B cell (primary cell): ENCODE measurements at regions not wholly inside any gene's neighbourhood (a gene's known extent, or its start where the extent isn't known, plus 50 kb on each side); places are given as distances from the start of the nearest gene placed in this dataset.

ENCODE experiments used
- ATAC-seq: fragments of 200-7000 bp; cut with Tn5 transposase; one replicate; pipeline ENCODE4 v1.10.0; 2021; ENCODE audit warnings: low read depth, mild to moderate bottlenecking, moderate number of reproducible peaks, moderate library complexity
- CTCF ChIA-PET: fragments of 350-600 bp; sonication (Branson Sonifier 250); formaldehyde crosslinking; loops from one replicate; lab custom pipeline; 2021; ENCODE audit warnings: antibody characterized with exemption, inconsistent platforms; lab: Charles Lee
- POLR2A ChIA-PET: fragments of 350-600 bp; sonication (Branson Sonifier 250); formaldehyde crosslinking; loops from one replicate; lab custom pipeline; 2021; ENCODE audit warnings: antibody characterized with exemption; lab: Charles Lee
- DNase-seq: peaks from one replicate; pipeline ENCODE4 v3.0.0; 2013
- H2AFZ ChIP-seq: 2 replicates; pipeline ENCODE4 v1.6.1; 2012; ENCODE audit warnings: mild to moderate bottlenecking, low read depth, low read length; ENCODE audit not compliant: insufficient read depth, poor library complexity, severe bottlenecking
- H3K27ac ChIP-seq, 2 donors: 1 replicate in 1 of 2; 2 replicates in 1 of 2; pipeline ENCODE4 v1.5.1; 2012 to 2013; ENCODE audit warnings: low read length in 2 of 2, mild to moderate bottlenecking in 2 of 2, moderate library complexity in 1 of 2
- H3K27me3 ChIP-seq, 4 experiments: fragments of 200-600 bp in 1 of 4; sonication (generic) in 1 of 4; replicated peaks in 1 of 4; 1 replicate in 2 of 4; 2 replicates in 2 of 4; pipeline versions ENCODE4 v1.6.1 to v1.7.0; 2013 to 2016; ENCODE audit warnings: low read length in 3 of 4, mild to moderate bottlenecking in 2 of 4, mixed read lengths in 1 of 4, moderate library complexity in 1 of 4; ENCODE audit not compliant: insufficient read depth in 4 of 4, control insufficient read depth in 3 of 4; ENCODE audit errors: control extremely low read depth in 1 of 4
- H3K36me3 ChIP-seq, 2 experiments: replicated peaks in 1 of 2; 1 replicate in 1 of 2; 2 replicates in 1 of 2; pipeline versions ENCODE4 v1.6.1 to v1.7.1; 2013; ENCODE audit warnings: low read length in 1 of 2; ENCODE audit not compliant: insufficient read depth in 2 of 2, control insufficient read depth in 1 of 2; ENCODE audit errors: control extremely low read depth in 1 of 2, extremely low read depth in 1 of 2
- H3K4me1 ChIP-seq, 2 donors: fragments of 200-600 bp in 1 of 2; sonication (generic) in 1 of 2; 1 replicate in 1 of 2; 2 replicates in 1 of 2; pipeline versions ENCODE4 v1.5.1 to v1.6.1; 2013 to 2017; ENCODE audit warnings: low read length in 2 of 2; ENCODE audit not compliant: control insufficient read depth in 2 of 2, insufficient read depth in 2 of 2
- H3K4me2 ChIP-seq: replicated peaks from 2 replicates; pipeline ENCODE3; 2012; ENCODE audit warnings: mild to moderate bottlenecking, low read depth, low read length; ENCODE audit not compliant: poor library complexity, severe bottlenecking
- H3K4me3 ChIP-seq, 5 experiments: fragments of 200-600 bp in 1 of 5; sonication (generic) in 1 of 5; 1 replicate in 3 of 5; 2 replicates in 2 of 5; pipeline versions ENCODE4 v1.5.1 to v1.7.0; 2011 to 2016; ENCODE audit warnings: low read length in 4 of 5, mild to moderate bottlenecking in 4 of 5, low read depth in 2 of 5, control low read depth in 1 of 5, moderate library complexity in 1 of 5; ENCODE audit not compliant: insufficient read depth in 1 of 5; ENCODE audit errors: control extremely low read depth in 1 of 5, extremely low read depth in 1 of 5
- H3K79me2 ChIP-seq: fragments of 200-600 bp; sonication (generic); one replicate; pipeline ENCODE4 v1.6.0; 2016; ENCODE audit warnings: low read length; ENCODE audit not compliant: control insufficient read depth, insufficient read depth
- H3K9ac ChIP-seq: fragments of 200-600 bp; sonication (generic); 2 replicates; pipeline ENCODE4 v1.6.1; 2017; ENCODE audit warnings: mild to moderate bottlenecking, low read length, moderate library complexity
- H3K9me3 ChIP-seq, 3 donors: one replicate each; pipeline versions ENCODE4 v1.6.1 to v1.7.1; 2013; ENCODE audit warnings: low read length in 2 of 3; ENCODE audit not compliant: control insufficient read depth in 2 of 3, insufficient read depth in 1 of 3; ENCODE audit errors: control extremely low read depth in 1 of 3
- H4K20me1 ChIP-seq: 2 replicates; pipeline ENCODE4 v1.6.0; 2012; ENCODE audit warnings: mild to moderate bottlenecking, low read length; ENCODE audit not compliant: insufficient read depth, control insufficient read depth, poor library complexity, severe bottlenecking
- H3K27ac Mint-ChIP-seq: one replicate; pipeline ENCODE4 v1.8.0; 2021; ENCODE audit warnings: mixed read lengths
- H3K27me3 Mint-ChIP-seq: one replicate; pipeline ENCODE4 v1.8.0; 2021; ENCODE audit warnings: mixed read lengths
- H3K4me1 Mint-ChIP-seq: one replicate; pipeline ENCODE4 v1.8.0; 2021; ENCODE audit warnings: mixed read lengths
- H3K4me3 Mint-ChIP-seq: one replicate; pipeline ENCODE4 v1.8.0; 2021; ENCODE audit warnings: mixed read lengths
- H3K9me3 Mint-ChIP-seq: one replicate; pipeline ENCODE4 v1.8.0; 2022; ENCODE audit warnings: mixed read lengths; ENCODE audit not compliant: insufficient read depth
- EZH2 ChIP-seq: IDR thresholded peaks from 2 replicates; pipeline ENCODE4 v1.6.1; 2012; ENCODE audit warnings: borderline replicate concordance, low read depth, mild to moderate bottlenecking, moderate library complexity, low read length; ENCODE audit not compliant: insufficient read depth, poor library complexity, severe bottlenecking
- WGBS: methylation state at CpG from one replicate; pipeline ENCODE4 v1.1.5; 2013; ENCODE audit warnings: missing lambda C conversion rate; ENCODE audit not compliant: insufficient coverage; 5-methylcytosine and 5-hydroxymethylcytosine counted together
- intact Hi-C: fragments of 100-400 bp; cut with micrococcal nuclease; formaldehyde crosslinking; loops from one replicate; pipeline ENCODE4 v1.10.0; 2022
- TF ChIP-seq, protein P1 (sequence below): fragments of 200-600 bp; IDR thresholded peaks from one replicate; pipeline ENCODE4 v1.8.0; 2022; ENCODE audit warnings: antibody characterized with exemption, mild to moderate bottlenecking

- Histone ChIP-seq H3K9ac (no peak overlapping the region), H3K27me3 (no peaks in the 10 kb centered on the region), H3K4me3 (no peak overlapping the region), H3K4me2 (no peak overlapping the region), H3K4me1 (no peaks in the 10 kb centered on the region), H2AFZ (no peak overlapping the region), H3K36me3 (no peaks in the 10 kb centered on the region), H3K27ac (no peak overlapping the region), H4K20me1 (no peaks in the 10 kb centered on the region), H3K79me2 (no peaks in the 10 kb centered on the region), H3K9me3 (no peaks in the 10 kb centered on the region)
- ChIA-PET CTCF (no interaction called here), POLR2A (no interaction called here)
- intact Hi-C loops, result no loop called here
- no peak for TF ChIP-seq EZH2
- TF ChIP-seq, protein P1, sequence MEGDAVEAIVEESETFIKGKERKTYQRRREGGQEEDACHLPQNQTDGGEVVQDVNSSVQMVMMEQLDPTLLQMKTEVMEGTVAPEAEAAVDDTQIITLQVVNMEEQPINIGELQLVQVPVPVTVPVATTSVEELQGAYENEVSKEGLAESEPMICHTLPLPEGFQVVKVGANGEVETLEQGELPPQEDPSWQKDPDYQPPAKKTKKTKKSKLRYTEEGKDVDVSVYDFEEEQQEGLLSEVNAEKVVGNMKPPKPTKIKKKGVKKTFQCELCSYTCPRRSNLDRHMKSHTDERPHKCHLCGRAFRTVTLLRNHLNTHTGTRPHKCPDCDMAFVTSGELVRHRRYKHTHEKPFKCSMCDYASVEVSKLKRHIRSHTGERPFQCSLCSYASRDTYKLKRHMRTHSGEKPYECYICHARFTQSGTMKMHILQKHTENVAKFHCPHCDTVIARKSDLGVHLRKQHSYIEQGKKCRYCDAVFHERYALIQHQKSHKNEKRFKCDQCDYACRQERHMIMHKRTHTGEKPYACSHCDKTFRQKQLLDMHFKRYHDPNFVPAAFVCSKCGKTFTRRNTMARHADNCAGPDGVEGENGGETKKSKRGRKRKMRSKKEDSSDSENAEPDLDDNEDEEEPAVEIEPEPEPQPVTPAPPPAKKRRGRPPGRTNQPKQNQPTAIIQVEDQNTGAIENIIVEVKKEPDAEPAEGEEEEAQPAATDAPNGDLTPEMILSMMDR, result no peak
- Mint-ChIP-seq H3K4me1 (no peaks in the 10 kb centered on the region), H3K4me3 (no peak overlapping the region), H3K9me3 (no peaks in the 10 kb centered on the region), H3K27me3 (no peaks in the 10 kb centered on the region), H3K27ac (no peak overlapping the region)
- ATAC-seq (no peak), DNase-seq (no peak)
These were observed 1401.4 kb upstream of the TENM4 start for GRCh38 chr11:80842246-80842645.

- Histone ChIP-seq H3K36me3 (no peaks in the 10 kb centered on the region), H2AFZ (no peak overlapping the region), H3K9ac (no peak overlapping the region), H3K4me1 (no peaks in the 10 kb centered on the region), H3K9me3 (no peaks in the 10 kb centered on the region), H3K4me3 (no peak overlapping the region), H3K79me2 (no peaks in the 10 kb centered on the region), H3K27me3 (no peaks in the 10 kb centered on the region), H4K20me1 (no peaks in the 10 kb centered on the region), H3K27ac (no peak overlapping the region), H3K4me2 (no peak overlapping the region)
- intact Hi-C loops, result no loop called here
- ATAC-seq, result no peak
- Mint-ChIP-seq H3K9me3 (no peaks in the 10 kb centered on the region), H3K27ac (no peak overlapping the region), H3K4me3 (no peak overlapping the region), H3K27me3 (no peaks in the 10 kb centered on the region), H3K4me1 (peaks cover 1% of the 10 kb centered on the region)
- ChIA-PET POLR2A (no interaction called here), CTCF (no interaction called here)
- WGBS, result no CpG with 5 or more reads among the region's 1 CpG
- no peak for DNase-seq
- no peak for TF ChIP-seq EZH2
- TF ChIP-seq, protein P1, result no peak
These were observed 1400.8 kb upstream of the TENM4 start for GRCh38 chr11:80841675-80842074.
